ENCODE measurements at regions not wholly inside any gene's neighbourhood (a gene's known extent, or its start where the extent isn't known, plus 50 kb on each side); places are given as distances from the start of the nearest gene placed in this dataset.

GRCh38 chr22:47647720-47648119 is 885.3 kb downstream of the TBC1D22A start:
- DNase-seq, result no peak

GRCh38 chr22:47647181-47647580 is 884.7 kb downstream of the TBC1D22A start:
- DNase-seq, result no peak

GRCh38 chr22:47645923-47646322 is 883.5 kb downstream of the TBC1D22A start:
- no peak for DNase-seq

- no peak for DNase-seq
Observed at GRCh38 chr22:47645450-47645914, 883.0 kb downstream of the TBC1D22A start.

- no peak for DNase-seq
Observed at GRCh38 chr22:47634347-47634746, 871.9 kb downstream of the TBC1D22A start.

GRCh38 chr22:47633111-47633510 is 870.7 kb downstream of the TBC1D22A start:
- DNase-seq, result no peak

- no peak for DNase-seq
Observed at GRCh38 chr22:47632701-47633100, 870.3 kb downstream of the TBC1D22A start.

GRCh38 chr22:47631571-47632102 is 869.2 kb downstream of the TBC1D22A start:
- no peak for DNase-seq

GRCh38 chr22:47630741-47631534 is 868.5 kb downstream of the TBC1D22A start:
- DNase-seq, result no peak

DNA sequence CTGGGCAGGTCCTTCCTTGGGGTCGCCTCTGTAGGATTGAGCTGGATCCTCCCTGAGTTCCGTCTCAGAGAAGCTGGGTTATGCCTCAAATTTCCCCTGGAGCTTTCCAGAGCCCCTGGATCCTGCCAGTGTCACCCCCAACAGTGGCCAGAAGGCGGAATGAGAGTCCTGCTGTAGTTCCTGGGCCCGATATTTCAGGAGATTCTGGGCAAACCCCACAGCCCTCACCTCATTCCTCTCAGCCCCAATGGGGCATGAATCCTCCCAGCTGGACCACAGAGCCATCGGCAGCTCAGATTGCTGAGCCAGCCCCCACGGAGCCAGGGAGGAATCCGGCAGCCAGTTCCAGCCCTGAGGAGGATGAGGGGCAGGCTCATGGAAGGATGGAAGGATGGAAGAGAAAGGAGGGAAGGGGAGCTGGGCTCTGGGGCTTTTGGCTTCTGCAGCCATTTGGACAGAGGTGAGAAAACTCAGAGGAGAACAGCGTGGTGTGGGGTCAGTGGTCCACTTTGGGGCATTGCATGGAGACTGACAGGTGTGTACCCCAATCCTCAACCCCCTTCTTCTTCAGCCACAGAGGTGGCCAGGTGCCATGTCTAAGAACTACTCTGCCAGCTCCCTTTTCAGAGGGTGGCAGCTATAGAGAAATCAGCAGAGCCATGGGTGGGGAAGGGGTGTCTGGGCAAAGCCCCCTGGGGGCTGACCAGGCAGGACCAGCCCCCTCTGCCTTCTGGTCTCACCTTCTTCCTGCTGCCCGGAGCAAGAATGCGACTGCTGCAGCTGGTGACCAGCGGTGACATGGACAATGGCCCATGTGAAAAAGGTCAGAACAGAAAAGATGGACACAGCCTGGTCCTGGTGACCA is 867.6 kb downstream of the TBC1D22A start:
- no peak for DNase-seq

GRCh38 chr22:47629273-47629711 is 866.8 kb downstream of the TBC1D22A start:
- no peak for DNase-seq

GRCh38 chr22:47628477-47629272 is 866.2 kb downstream of the TBC1D22A start:
- DNase-seq, result no peak

- no peak for DNase-seq
Observed at GRCh38 chr22:47627556-47628253, 865.3 kb downstream of the TBC1D22A start.

DNA sequence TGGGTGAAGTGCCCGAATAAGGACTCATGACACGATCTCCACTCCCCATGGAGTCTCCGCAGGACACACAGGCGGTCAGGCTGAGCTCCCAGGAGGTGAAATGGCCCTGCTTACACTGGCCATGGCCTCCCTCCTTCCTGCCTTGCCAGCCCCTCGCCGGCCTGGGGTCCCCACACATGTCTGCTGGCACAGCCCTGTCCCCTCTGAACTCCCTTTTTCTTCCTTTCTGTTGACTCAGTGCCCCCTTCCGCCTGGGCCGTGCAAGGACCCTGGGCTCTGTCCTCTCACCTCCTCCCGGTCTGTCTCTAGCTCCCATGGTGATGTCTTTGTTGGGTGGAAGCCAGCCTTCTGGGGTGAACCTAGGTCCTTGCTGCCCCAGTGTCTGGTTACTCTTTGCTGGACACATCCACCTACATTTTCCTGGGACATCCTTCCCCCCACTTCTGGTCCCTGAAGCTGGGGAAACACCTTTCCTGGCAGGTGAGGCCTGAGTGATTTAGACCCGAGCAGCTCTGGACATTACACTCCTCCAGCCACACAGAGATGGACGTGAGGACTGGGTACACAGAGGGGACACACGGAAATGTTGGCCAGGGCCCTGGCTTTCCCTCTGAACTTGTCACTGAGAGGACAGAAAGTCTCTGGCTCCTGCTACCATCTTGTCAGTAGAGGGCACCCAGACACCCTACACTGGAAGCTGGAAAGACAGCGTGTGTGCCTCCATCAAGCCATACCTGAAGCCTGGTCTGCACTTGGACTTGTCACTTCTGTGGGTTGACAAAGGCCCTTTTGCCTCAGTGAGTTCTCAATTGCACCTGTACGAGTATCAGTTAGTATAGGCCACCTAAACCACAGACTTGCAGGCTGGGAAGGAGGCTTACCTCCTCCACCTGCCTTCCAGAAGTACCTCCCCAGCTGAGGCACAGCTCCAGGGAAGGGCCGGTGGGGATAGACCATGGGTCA is 864.3 kb downstream of the TBC1D22A start:
- no peak for DNase-seq

DNA sequence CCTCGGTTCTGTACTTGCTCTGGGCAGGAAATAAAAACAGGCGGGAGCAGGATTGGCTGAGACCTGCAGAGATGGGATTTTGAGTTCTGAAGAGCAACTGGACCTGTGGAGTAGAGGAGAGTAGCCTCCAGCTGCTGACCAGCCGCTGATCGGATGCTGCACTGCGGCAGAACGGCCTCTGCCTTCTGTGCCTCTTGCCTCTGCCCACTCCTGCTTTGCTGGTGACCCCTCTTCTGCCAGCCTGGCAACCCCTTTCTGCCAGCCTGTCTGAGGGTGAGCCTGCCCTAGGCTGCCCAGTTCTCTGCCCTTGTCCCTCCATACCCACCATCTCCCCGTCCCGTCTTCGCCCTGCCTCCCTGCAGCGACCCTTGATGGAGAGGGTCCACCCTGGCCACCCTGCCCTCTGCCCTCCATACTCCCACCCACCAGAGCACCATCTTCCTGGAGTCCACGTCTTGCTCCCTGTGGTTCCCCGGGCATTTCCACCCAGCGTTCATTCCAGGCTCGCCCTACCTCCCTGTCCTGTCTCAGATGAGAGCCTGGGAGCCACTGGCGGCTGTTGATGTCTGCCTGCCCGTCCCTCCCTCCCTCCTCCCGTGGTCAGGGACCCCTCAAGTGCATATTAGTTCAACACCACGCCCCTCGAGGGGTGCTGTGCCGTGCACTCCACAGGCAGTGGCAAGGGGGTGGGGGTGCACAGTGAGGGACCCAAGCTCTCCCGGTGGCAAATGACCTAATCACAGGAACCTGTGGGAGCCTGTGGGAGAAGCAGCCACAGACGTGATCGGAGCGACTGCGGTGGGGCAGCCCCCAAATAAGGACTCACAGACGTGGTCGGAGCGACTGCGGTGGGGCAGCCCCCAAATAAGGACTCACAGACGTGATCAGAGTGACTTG is 863.3 kb downstream of the TBC1D22A start:
- DNase-seq, result no peak

GRCh38 chr22:47625013-47625385 is 862.5 kb downstream of the TBC1D22A start:
- DNase-seq, result no peak

- DNase-seq, result no peak
Observed at GRCh38 chr22:47624252-47625012, 862.0 kb downstream of the TBC1D22A start.

- no peak for DNase-seq
Observed at GRCh38 chr22:47623763-47624148, 861.3 kb downstream of the TBC1D22A start.

Data from inflammatory macrophage treated with lipopolysaccharide for 4 hours (primary cell).